HG02870 (cell line): ENCODE measurements at regions not wholly inside any gene's neighbourhood (a gene's known extent, or its start where the extent isn't known, plus 50 kb on each side); places are given as distances from the start of the nearest gene placed in this dataset.

Experiments used
- ATAC-seq: cut with Tn5 transposase; IDR thresholded peaks from one replicate; pipeline ENCODE4 v1.9.1; 2021; ENCODE audit warnings: mild to moderate bottlenecking, moderate library complexity; ENCODE audit not compliant: unreplicated experiment

GRCh38 chr1:114315631-114316030 lies 162.0 kb upstream of the SYT6 start:
- no peak for ATAC-seq

GRCh38 chr1:114314576-114314975 lies 160.9 kb upstream of the SYT6 start:
- no peak for ATAC-seq

GRCh38 chr1:114314098-114314497 lies 160.4 kb upstream of the SYT6 start:
- ATAC-seq = no peak

GRCh38 chr1:114310695-114311271 lies 157.1 kb upstream of the SYT6 start:
- ATAC-seq = no peak

GRCh38 chr1:114302821-114303220 lies 149.2 kb upstream of the SYT6 start:
- no peak for ATAC-seq

GRCh38 chr1:114299331-114299975 lies 145.8 kb upstream of the SYT6 start:
- no peak for ATAC-seq

- ATAC-seq = no peak
Measured at GRCh38 chr1:114298008-114298407, 144.3 kb upstream of the SYT6 start.

- ATAC-seq = no peak
Measured at GRCh38 chr1:114296413-114296812, 142.7 kb upstream of the SYT6 start.

GRCh38 chr1:114295321-114295720 lies 141.7 kb upstream of the SYT6 start:
- ATAC-seq = no peak

- no peak for ATAC-seq
Measured at GRCh38 chr1:114292835-114293234, 139.2 kb upstream of the SYT6 start.

- no peak for ATAC-seq
Measured at GRCh38 chr1:114292194-114292593, 138.5 kb upstream of the SYT6 start.

GRCh38 chr1:114290776-114291175 lies 137.1 kb upstream of the SYT6 start:
- no peak for ATAC-seq

GRCh38 chr1:114290341-114290740 lies 136.7 kb upstream of the SYT6 start:
- no peak for ATAC-seq

GRCh38 chr1:114289824-114290223 lies 136.2 kb upstream of the SYT6 start:
- no peak for ATAC-seq

GRCh38 chr1:114289306-114289705 lies 135.6 kb upstream of the SYT6 start:
- ATAC-seq = no peak

GRCh38 chr1:114286960-114287359 lies 133.3 kb upstream of the SYT6 start:
- ATAC-seq = no peak

- no peak for ATAC-seq
Measured at GRCh38 chr1:114286179-114286578, 132.5 kb upstream of the SYT6 start.

- ATAC-seq = peak; percentile 86
Measured at GRCh38 chr1:114282751-114283403, 129.2 kb upstream of the SYT6 start.

- ATAC-seq = no peak
Measured at GRCh38 chr1:114278911-114279310, 125.2 kb upstream of the SYT6 start.

- ATAC-seq = no peak
Measured at GRCh38 chr1:114278430-114278829, 124.8 kb upstream of the SYT6 start.

- ATAC-seq = no peak
Measured at GRCh38 chr1:114274621-114275317, 121.1 kb upstream of the SYT6 start.

GRCh38 chr1:114272593-114272992 lies 118.9 kb upstream of the SYT6 start:
- ATAC-seq = no peak
